GM12891 (cell line): ENCODE measurements at regions not wholly inside any gene's neighbourhood (a gene's known extent, or its start where the extent isn't known, plus 50 kb on each side); places are given as distances from the start of the nearest gene placed in this dataset.
"Not testable (repeated sequence)": the region's sequence is repeated elsewhere in the genome, so short reads cannot be mapped to it uniquely, and the experiment has no call there.

Experiments used
- POLR2A ChIP-seq: IDR thresholded peaks from 2 replicates; pipeline ENCODE4 v1.6.1; 2011; ENCODE audit warnings: low read depth, low read length, control low read depth
- POLR2AphosphoS5 ChIP-seq: IDR thresholded peaks from 2 replicates; pipeline ENCODE4 v1.6.1; 2011; ENCODE audit warnings: low read depth, low read length, control low read depth

DNA sequence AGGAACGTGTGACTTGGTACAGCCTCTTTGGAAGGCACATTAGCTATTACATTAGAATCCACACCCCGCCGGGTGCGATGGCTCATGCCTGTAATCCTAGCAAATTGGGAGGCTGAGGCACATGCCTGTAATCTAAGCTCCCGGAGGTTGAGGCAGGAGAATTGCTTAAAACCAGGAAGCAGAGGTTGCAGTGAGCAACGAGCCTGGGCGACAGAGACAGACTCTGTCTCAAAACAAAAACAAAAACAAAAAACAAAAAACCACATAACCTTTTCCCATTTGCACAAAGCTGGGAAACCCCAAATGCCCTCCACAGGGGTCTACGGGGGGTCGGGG lies 82.7 kb upstream of the METTL9 start:
- not testable (repeated sequence) for TF ChIP-seq POLR2A, POLR2AphosphoS5
